GM23338 (cell line): ENCODE measurements at regions not wholly inside any gene's neighbourhood (a gene's known extent, or its start where the extent isn't known, plus 50 kb on each side); places are given as distances from the start of the nearest gene placed in this dataset.

Experiments
- ATAC-seq: fragments of 200-7000 bp; cut with Tn5 transposase; 3 replicates; pipeline ENCODE4 v1.9.1; 2020
- DNase-seq: peaks from one replicate; pipeline ENCODE4 v3.0.0-alpha.2; 2015; ENCODE audit warnings: low spot score
- H2AFZ ChIP-seq: fragments of 200-600 bp; sonication (generic); 2 replicates; pipeline ENCODE4 v1.8.0; 2016; ENCODE audit warnings: antibody characterized with exemption, mild to moderate bottlenecking, moderate library complexity
- H3F3A ChIP-seq: fragments of 200-600 bp; sonication (generic); replicated peaks from 2 replicates; pipeline ENCODE4 v1.8.0; 2017; ENCODE audit warnings: antibody characterized with exemption, mixed run types, low read depth
- H3K27ac ChIP-seq: fragments of 200-600 bp; sonication (generic); 2 replicates; pipeline ENCODE4 v1.6.1; 2016; ENCODE audit warnings: low read depth
- H3K27me3 ChIP-seq: fragments of 200-600 bp; sonication (generic); 2 replicates; pipeline ENCODE4 v1.8.0; 2016; ENCODE audit warnings: mild to moderate bottlenecking, mixed run types, moderate library complexity; ENCODE audit not compliant: insufficient read depth
- H3K36me3 ChIP-seq: fragments of 200-600 bp; sonication (generic); 2 replicates; pipeline ENCODE4 v1.8.0; 2016; ENCODE audit warnings: mild to moderate bottlenecking; ENCODE audit not compliant: insufficient read depth
- H3K4me1 ChIP-seq: fragments of 200-600 bp; sonication (generic); 2 replicates; pipeline ENCODE4 v1.8.0; 2016; ENCODE audit warnings: mild to moderate bottlenecking, moderate library complexity; ENCODE audit not compliant: insufficient read depth
- H3K4me2 ChIP-seq: fragments of 200-600 bp; sonication (generic); 2 replicates; pipeline ENCODE4 v1.7.1; 2017; ENCODE audit warnings: mixed run types
- H3K4me3 ChIP-seq: fragments of 200-600 bp; sonication (generic); 2 replicates; pipeline ENCODE4 v1.6.1; 2016; ENCODE audit warnings: mixed run types
- H3K79me2 ChIP-seq: fragments of 200-600 bp; sonication (generic); replicated peaks from 2 replicates; pipeline ENCODE4 v1.8.0; 2017; ENCODE audit warnings: mild to moderate bottlenecking; ENCODE audit not compliant: insufficient read depth
- H3K9me2 ChIP-seq: fragments of 200-600 bp; sonication (generic); 2 replicates; pipeline ENCODE4 v1.8.0; 2017; ENCODE audit not compliant: insufficient read depth
- H4K20me1 ChIP-seq: fragments of 200-600 bp; sonication (generic); replicated peaks from 2 replicates; pipeline ENCODE4 v1.8.0; 2017; ENCODE audit warnings: mild to moderate bottlenecking; ENCODE audit not compliant: insufficient read depth
- H3K27ac Mint-ChIP-seq: 2 replicates; pipeline ENCODE4 v1.8.0; 2020; ENCODE audit warnings: inconsistent platforms, mild to moderate bottlenecking, moderate library complexity, mixed read lengths
- H3K27me3 Mint-ChIP-seq: 3 replicates; pipeline ENCODE4 v1.8.0; 2022; ENCODE audit warnings: low read depth, mild to moderate bottlenecking, moderate library complexity, mixed read lengths, inconsistent platforms; ENCODE audit not compliant: insufficient read depth, poor library complexity
- H3K36me3 Mint-ChIP-seq: 3 replicates; pipeline ENCODE4 v1.8.0; 2021; ENCODE audit warnings: low read depth, mild to moderate bottlenecking, inconsistent platforms, moderate library complexity, mixed read lengths
- H3K4me1 Mint-ChIP-seq: 3 replicates; pipeline ENCODE4 v1.8.0; 2020; ENCODE audit warnings: mild to moderate bottlenecking, inconsistent platforms, mixed read lengths
- H3K4me3 Mint-ChIP-seq: 3 replicates; pipeline ENCODE4 v1.8.0; 2021; ENCODE audit warnings: moderate library complexity, mild to moderate bottlenecking, inconsistent platforms, mixed read lengths
- H3K9me3 Mint-ChIP-seq: 3 replicates; pipeline ENCODE4 v1.8.0; 2020; ENCODE audit warnings: moderate library complexity, mild to moderate bottlenecking, inconsistent platforms, mixed read lengths
- CREB1 ChIP-seq: fragments of 250-450 bp; sonication (Bioruptor Pico); IDR thresholded peaks from 2 replicates; pipeline ENCODE4 v1.5.0; 2020; ENCODE audit warnings: low read depth, mild to moderate bottlenecking, moderate library complexity
- EZH2 ChIP-seq: fragments of 200-600 bp; sonication (generic); IDR thresholded peaks from one replicate; pipeline ENCODE4 v1.8.0; 2017; ENCODE audit warnings: antibody characterized with exemption, mild to moderate bottlenecking, low read depth; ENCODE audit not compliant: unreplicated experiment
- EZH2phosphoT487 ChIP-seq: fragments of 200-600 bp; sonication (generic); IDR thresholded peaks from one replicate; pipeline ENCODE4 v1.8.1; 2018; ENCODE audit warnings: antibody characterized with exemption; ENCODE audit not compliant: unreplicated experiment
- JUNB ChIP-seq: IDR thresholded peaks from one replicate; pipeline ENCODE4 v1.6.1; 2016; ENCODE audit warnings: antibody characterized with exemption; ENCODE audit not compliant: unreplicated experiment
- NANOG ChIP-seq: IDR thresholded peaks from 2 replicates; pipeline ENCODE4 v1.6.1; 2016; ENCODE audit warnings: antibody characterized with exemption, borderline replicate concordance
- POLR2AphosphoS5 ChIP-seq: IDR thresholded peaks from 2 replicates; pipeline ENCODE4 v1.6.1; 2016; ENCODE audit warnings: antibody characterized with exemption, low read depth
- ZNF114 ChIP-seq: fragments of 250-450 bp; sonication (Bioruptor Pico); IDR thresholded peaks from 2 replicates; pipeline ENCODE4 v1.5.0; 2020; ENCODE audit warnings: mild to moderate bottlenecking, moderate library complexity
- ZNF331 ChIP-seq: fragments of 250-450 bp; sonication (Bioruptor Pico); IDR thresholded peaks from 2 replicates; pipeline ENCODE4 v1.5.0; 2020; ENCODE audit warnings: low read depth, mild to moderate bottlenecking, moderate library complexity
- TF ChIP-seq, protein P1 (sequence below), 2 experiments: fragments of 200-600 bp in 1 of 2; sonication (generic) in 1 of 2; conservative IDR thresholded peaks; 2 replicates each; pipeline versions ENCODE4 v1.5.1 to v1.6.1; 2016 to 2017; ENCODE audit warnings: antibody characterized with exemption in 2 of 2, low read depth in 2 of 2, mild to moderate bottlenecking in 2 of 2, moderate library complexity in 1 of 2
- TF ChIP-seq, protein P2 (sequence below): IDR thresholded peaks from 2 replicates; pipeline ENCODE4 v1.6.1; 2016; ENCODE audit warnings: antibody characterized with exemption
- TF ChIP-seq, protein P3 (sequence below): IDR thresholded peaks from one replicate; pipeline ENCODE4 v1.6.1; 2018; ENCODE audit warnings: antibody characterized with exemption; ENCODE audit not compliant: unreplicated experiment

DNA sequence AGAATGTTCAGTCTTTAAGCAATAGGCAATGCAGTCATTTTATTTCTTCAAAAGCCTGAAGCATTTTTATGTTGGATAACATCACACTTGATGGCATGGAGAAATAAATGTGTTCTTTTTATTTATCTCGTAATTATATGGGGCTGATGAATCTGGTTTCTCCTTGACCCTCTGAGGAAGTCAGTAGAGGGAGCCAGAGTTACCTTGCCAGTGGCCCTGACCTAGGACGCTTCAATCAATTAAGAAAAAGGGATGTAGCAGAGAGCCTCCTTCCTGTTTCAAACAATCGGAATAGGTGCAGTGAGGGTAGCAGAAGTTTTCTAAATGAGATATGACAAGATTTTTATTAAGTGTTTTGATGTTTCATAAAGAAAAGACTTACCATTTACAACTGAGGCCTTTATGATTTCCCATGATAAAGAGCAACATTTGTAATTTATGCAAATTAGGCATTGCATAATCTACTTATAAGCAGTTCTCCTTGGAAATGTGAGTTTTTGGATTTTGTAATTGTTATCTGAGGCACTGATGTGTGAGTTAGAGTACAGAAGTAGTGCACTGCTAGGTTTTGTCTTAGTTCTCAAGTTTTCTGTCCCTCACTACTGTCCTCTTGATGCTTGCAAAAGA, 129.1 kb downstream of the RAP2B start:
- H3K9me3 Mint-ChIP-seq: no peaks in the 10 kb centered on the region
- H3K4me2 ChIP-seq: no peak overlapping the region
- no peak overlapping the region for H3K27ac ChIP-seq
- no peak overlapping the region for H3K4me3 Mint-ChIP-seq
- H3K27me3 Mint-ChIP-seq: peaks cover 1% of the 10 kb centered on the region
- H3F3A ChIP-seq: no peaks in the 10 kb centered on the region
- ATAC-seq (peak; percentile 96), DNase-seq (peak; percentile 82)
- H3K4me1 Mint-ChIP-seq: peaks cover 18% of the 10 kb centered on the region
- H3K4me1 ChIP-seq: 0 out of 2 replicates have a peak, but pooled peaks cover 15% of the 10 kb centered on the region
- H3K36me3 ChIP-seq: no peaks in the 10 kb centered on the region
- H3K9me2 ChIP-seq: no peaks in the 10 kb centered on the region
- no peaks in the 10 kb centered on the region for H3K79me2 ChIP-seq
- H3K27ac Mint-ChIP-seq: no peak overlapping the region
- H2AFZ ChIP-seq: no peak overlapping the region
- no peak overlapping the region for H3K4me3 ChIP-seq
- TF ChIP-seq, protein P1, sequence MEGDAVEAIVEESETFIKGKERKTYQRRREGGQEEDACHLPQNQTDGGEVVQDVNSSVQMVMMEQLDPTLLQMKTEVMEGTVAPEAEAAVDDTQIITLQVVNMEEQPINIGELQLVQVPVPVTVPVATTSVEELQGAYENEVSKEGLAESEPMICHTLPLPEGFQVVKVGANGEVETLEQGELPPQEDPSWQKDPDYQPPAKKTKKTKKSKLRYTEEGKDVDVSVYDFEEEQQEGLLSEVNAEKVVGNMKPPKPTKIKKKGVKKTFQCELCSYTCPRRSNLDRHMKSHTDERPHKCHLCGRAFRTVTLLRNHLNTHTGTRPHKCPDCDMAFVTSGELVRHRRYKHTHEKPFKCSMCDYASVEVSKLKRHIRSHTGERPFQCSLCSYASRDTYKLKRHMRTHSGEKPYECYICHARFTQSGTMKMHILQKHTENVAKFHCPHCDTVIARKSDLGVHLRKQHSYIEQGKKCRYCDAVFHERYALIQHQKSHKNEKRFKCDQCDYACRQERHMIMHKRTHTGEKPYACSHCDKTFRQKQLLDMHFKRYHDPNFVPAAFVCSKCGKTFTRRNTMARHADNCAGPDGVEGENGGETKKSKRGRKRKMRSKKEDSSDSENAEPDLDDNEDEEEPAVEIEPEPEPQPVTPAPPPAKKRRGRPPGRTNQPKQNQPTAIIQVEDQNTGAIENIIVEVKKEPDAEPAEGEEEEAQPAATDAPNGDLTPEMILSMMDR (conservative IDR thresholded peaks at IDR 0.05; ENCODE audit: low read depth in 2 of 2): peak; percentile 71 to 79
- no peak for TF ChIP-seq JUNB
- no peak for TF ChIP-seq NANOG
- TF ChIP-seq EZH2phosphoT487: no peak
- no peak for TF ChIP-seq EZH2
- H4K20me1 ChIP-seq: no peaks in the 10 kb centered on the region
- H3K36me3 Mint-ChIP-seq: no peaks in the 10 kb centered on the region
- H3K27me3 ChIP-seq: no peaks in the 10 kb centered on the region

DNA sequence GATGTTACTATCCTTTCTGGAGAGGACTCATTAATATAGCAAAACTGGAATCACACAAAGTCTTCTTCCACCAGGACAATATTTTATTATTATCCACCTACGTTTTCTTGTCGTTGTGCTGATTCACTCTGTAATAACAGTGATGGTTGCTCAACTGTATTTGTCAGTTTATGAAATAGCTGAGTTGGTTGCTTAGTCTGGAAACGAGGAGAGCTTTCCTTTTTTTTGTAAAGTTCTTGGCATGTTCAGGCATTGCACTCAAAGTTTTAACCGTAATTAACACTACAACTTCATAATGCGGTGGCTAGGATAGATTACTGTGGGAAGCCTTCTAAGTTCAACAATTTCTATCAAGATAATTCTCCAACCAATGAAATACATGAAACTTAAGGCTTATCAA, 131.2 kb downstream of the RAP2B start:
- Histone ChIP-seq H3F3A (no peaks in the 10 kb centered on the region), H3K4me3 (no peak overlapping the region), H3K36me3 (no peaks in the 10 kb centered on the region), H3K27ac (no peak overlapping the region), H3K79me2 (no peaks in the 10 kb centered on the region), H3K27me3 (no peaks in the 10 kb centered on the region), H4K20me1 (no peaks in the 10 kb centered on the region), H3K4me2 (no peak overlapping the region), H3K9me2 (no peaks in the 10 kb centered on the region), H3K4me1 (0 out of 2 replicates have a peak, but pooled peaks cover 15% of the 10 kb centered on the region), H2AFZ (no peak overlapping the region)
- no peaks in the 10 kb centered on the region for H3K36me3 Mint-ChIP-seq
- no peak overlapping the region for H3K4me3 Mint-ChIP-seq
- no peaks in the 10 kb centered on the region for H3K9me3 Mint-ChIP-seq
- DNase-seq (no peak), ATAC-seq (no peak)
- H3K27me3 Mint-ChIP-seq: peaks cover 1% of the 10 kb centered on the region
- no peak overlapping the region for H3K27ac Mint-ChIP-seq
- peaks cover 18% of the 10 kb centered on the region for H3K4me1 Mint-ChIP-seq
- no peak for TF ChIP-seq CREB1 (CRISPR knock-in tag)
- TF ChIP-seq ZNF331 (CRISPR knock-in tag): no peak
- no peak for TF ChIP-seq EZH2
- TF ChIP-seq, protein P2, sequence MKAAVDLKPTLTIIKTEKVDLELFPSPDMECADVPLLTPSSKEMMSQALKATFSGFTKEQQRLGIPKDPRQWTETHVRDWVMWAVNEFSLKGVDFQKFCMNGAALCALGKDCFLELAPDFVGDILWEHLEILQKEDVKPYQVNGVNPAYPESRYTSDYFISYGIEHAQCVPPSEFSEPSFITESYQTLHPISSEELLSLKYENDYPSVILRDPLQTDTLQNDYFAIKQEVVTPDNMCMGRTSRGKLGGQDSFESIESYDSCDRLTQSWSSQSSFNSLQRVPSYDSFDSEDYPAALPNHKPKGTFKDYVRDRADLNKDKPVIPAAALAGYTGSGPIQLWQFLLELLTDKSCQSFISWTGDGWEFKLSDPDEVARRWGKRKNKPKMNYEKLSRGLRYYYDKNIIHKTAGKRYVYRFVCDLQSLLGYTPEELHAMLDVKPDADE: no peak
- TF ChIP-seq, protein P3, sequence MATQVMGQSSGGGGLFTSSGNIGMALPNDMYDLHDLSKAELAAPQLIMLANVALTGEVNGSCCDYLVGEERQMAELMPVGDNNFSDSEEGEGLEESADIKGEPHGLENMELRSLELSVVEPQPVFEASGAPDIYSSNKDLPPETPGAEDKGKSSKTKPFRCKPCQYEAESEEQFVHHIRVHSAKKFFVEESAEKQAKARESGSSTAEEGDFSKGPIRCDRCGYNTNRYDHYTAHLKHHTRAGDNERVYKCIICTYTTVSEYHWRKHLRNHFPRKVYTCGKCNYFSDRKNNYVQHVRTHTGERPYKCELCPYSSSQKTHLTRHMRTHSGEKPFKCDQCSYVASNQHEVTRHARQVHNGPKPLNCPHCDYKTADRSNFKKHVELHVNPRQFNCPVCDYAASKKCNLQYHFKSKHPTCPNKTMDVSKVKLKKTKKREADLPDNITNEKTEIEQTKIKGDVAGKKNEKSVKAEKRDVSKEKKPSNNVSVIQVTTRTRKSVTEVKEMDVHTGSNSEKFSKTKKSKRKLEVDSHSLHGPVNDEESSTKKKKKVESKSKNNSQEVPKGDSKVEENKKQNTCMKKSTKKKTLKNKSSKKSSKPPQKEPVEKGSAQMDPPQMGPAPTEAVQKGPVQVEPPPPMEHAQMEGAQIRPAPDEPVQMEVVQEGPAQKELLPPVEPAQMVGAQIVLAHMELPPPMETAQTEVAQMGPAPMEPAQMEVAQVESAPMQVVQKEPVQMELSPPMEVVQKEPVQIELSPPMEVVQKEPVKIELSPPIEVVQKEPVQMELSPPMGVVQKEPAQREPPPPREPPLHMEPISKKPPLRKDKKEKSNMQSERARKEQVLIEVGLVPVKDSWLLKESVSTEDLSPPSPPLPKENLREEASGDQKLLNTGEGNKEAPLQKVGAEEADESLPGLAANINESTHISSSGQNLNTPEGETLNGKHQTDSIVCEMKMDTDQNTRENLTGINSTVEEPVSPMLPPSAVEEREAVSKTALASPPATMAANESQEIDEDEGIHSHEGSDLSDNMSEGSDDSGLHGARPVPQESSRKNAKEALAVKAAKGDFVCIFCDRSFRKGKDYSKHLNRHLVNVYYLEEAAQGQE: no peak
- no peak for TF ChIP-seq JUNB
- TF ChIP-seq POLR2AphosphoS5: no peak
- TF ChIP-seq ZNF114 (CRISPR knock-in tag): no peak
- no peak for TF ChIP-seq NANOG
